Adrenal gland (tissue), 5 donors: ENCODE measurements at regions not wholly inside any gene's neighbourhood (a gene's known extent, or its start where the extent isn't known, plus 50 kb on each side); places are given as distances from the start of the nearest gene placed in this dataset.

Experiments used
- CTCF ChIP-seq, 6 experiments: fragments of 450-650 bp in 4 of 6; fragments of 200-600 bp in 2 of 6; sonication (generic) in 1 of 6; IDR thresholded peaks; 1 replicate in 5 of 6; 2 replicates in 1 of 6; pipeline versions ENCODE4 v1.5.1 to v1.8.0; 2016 to 2021; ENCODE audit warnings: antibody characterized with exemption in 6 of 6, mild to moderate bottlenecking in 2 of 6, moderate library complexity in 1 of 6
- POLR2A ChIP-seq, 2 donors: fragments of 450-650 bp; IDR thresholded peaks; one replicate each; pipeline ENCODE4 v1.6.1; 2017; ENCODE audit warnings: antibody characterized with exemption in 2 of 2, mild to moderate bottlenecking in 2 of 2, moderate library complexity in 1 of 2
- donor health status: DM: no; HTN: no; CAD: no.

- TF ChIP-seq POLR2A (IDR thresholded peaks at IDR 0.05) (no peak), CTCF (IDR thresholded peaks at IDR 0.05) (no peak)
Measured at GRCh38 chr3:30474371-30474770, 132.0 kb upstream of the TGFBR2 start.
